ENCODE measurements at regions not wholly inside any gene's neighbourhood (a gene's known extent, or its start where the extent isn't known, plus 50 kb on each side); places are given as distances from the start of the nearest gene placed in this dataset.

DNA sequence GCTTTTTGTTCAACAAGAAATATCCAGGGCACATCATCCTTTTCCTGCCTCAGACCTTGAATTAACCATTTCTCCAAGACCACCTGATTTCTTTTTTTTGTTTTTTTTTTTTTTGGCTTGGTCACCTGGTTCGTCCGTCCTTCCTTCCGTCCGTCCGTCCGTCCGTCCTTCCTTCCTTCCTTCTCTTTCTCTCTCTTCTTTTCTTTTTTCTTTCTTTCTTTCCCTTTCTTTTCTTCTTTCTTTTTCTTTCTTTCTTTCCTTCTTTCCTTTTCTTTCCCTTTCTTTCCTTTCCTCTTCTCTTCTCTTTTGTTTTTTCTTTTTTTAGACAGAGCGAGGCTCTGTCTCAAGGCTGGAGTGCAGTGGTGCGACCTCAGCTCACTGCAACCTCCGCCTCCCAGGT lies 80.7 kb downstream of the TET3 start (continued):
- TF ChIP-seq, protein P1, sequence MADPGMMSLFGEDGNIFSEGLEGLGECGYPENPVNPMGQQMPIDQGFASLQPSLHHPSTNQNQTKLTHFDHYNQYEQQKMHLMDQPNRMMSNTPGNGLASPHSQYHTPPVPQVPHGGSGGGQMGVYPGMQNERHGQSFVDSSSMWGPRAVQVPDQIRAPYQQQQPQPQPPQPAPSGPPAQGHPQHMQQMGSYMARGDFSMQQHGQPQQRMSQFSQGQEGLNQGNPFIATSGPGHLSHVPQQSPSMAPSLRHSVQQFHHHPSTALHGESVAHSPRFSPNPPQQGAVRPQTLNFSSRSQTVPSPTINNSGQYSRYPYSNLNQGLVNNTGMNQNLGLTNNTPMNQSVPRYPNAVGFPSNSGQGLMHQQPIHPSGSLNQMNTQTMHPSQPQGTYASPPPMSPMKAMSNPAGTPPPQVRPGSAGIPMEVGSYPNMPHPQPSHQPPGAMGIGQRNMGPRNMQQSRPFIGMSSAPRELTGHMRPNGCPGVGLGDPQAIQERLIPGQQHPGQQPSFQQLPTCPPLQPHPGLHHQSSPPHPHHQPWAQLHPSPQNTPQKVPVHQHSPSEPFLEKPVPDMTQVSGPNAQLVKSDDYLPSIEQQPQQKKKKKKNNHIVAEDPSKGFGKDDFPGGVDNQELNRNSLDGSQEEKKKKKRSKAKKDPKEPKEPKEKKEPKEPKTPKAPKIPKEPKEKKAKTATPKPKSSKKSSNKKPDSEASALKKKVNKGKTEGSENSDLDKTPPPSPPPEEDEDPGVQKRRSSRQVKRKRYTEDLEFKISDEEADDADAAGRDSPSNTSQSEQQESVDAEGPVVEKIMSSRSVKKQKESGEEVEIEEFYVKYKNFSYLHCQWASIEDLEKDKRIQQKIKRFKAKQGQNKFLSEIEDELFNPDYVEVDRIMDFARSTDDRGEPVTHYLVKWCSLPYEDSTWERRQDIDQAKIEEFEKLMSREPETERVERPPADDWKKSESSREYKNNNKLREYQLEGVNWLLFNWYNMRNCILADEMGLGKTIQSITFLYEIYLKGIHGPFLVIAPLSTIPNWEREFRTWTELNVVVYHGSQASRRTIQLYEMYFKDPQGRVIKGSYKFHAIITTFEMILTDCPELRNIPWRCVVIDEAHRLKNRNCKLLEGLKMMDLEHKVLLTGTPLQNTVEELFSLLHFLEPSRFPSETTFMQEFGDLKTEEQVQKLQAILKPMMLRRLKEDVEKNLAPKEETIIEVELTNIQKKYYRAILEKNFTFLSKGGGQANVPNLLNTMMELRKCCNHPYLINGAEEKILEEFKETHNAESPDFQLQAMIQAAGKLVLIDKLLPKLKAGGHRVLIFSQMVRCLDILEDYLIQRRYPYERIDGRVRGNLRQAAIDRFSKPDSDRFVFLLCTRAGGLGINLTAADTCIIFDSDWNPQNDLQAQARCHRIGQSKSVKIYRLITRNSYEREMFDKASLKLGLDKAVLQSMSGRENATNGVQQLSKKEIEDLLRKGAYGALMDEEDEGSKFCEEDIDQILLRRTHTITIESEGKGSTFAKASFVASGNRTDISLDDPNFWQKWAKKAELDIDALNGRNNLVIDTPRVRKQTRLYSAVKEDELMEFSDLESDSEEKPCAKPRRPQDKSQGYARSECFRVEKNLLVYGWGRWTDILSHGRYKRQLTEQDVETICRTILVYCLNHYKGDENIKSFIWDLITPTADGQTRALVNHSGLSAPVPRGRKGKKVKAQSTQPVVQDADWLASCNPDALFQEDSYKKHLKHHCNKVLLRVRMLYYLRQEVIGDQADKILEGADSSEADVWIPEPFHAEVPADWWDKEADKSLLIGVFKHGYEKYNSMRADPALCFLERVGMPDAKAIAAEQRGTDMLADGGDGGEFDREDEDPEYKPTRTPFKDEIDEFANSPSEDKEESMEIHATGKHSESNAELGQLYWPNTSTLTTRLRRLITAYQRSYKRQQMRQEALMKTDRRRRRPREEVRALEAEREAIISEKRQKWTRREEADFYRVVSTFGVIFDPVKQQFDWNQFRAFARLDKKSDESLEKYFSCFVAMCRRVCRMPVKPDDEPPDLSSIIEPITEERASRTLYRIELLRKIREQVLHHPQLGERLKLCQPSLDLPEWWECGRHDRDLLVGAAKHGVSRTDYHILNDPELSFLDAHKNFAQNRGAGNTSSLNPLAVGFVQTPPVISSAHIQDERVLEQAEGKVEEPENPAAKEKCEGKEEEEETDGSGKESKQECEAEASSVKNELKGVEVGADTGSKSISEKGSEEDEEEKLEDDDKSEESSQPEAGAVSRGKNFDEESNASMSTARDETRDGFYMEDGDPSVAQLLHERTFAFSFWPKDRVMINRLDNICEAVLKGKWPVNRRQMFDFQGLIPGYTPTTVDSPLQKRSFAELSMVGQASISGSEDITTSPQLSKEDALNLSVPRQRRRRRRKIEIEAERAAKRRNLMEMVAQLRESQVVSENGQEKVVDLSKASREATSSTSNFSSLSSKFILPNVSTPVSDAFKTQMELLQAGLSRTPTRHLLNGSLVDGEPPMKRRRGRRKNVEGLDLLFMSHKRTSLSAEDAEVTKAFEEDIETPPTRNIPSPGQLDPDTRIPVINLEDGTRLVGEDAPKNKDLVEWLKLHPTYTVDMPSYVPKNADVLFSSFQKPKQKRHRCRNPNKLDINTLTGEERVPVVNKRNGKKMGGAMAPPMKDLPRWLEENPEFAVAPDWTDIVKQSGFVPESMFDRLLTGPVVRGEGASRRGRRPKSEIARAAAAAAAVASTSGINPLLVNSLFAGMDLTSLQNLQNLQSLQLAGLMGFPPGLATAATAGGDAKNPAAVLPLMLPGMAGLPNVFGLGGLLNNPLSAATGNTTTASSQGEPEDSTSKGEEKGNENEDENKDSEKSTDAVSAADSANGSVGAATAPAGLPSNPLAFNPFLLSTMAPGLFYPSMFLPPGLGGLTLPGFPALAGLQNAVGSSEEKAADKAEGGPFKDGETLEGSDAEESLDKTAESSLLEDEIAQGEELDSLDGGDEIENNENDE (IDR thresholded peaks at IDR 0.05; ENCODE audit: insufficient replicate concordance, low read length), result no peak
- TF ChIP-seq CBX8 (IDR thresholded peaks at IDR 0.05; ENCODE audit: borderline replicate concordance, low read depth, low read length) (no peak), KDM1A (IDR thresholded peaks at IDR 0.05; ENCODE audit: borderline replicate concordance, low read length) (no peak), RAD21 (IDR thresholded peaks at IDR 0.05 in 1 of 2, conservative IDR thresholded peaks at IDR 0.05 in 1 of 2; ENCODE audit: low read depth in 2 of 2, low read length in 2 of 2) (no peak), BRCA1 (IDR thresholded peaks at IDR 0.05; ENCODE audit: low read depth, low read length) (no peak), CTBP2 (IDR thresholded peaks at IDR 0.05; ENCODE audit: borderline replicate concordance, insufficient read depth, insufficient read length, low read length) (no peak), CBX5 (IDR thresholded peaks at IDR 0.05; ENCODE audit: low read depth, low read length) (no peak), RBBP5 (IDR thresholded peaks at IDR 0.05; ENCODE audit: borderline replicate concordance, low read depth, low read length) (no peak), RFX5 (IDR thresholded peaks at IDR 0.05; ENCODE audit: borderline replicate concordance, low read depth, low read length) (no peak)
- TF ChIP-seq, protein P2, sequence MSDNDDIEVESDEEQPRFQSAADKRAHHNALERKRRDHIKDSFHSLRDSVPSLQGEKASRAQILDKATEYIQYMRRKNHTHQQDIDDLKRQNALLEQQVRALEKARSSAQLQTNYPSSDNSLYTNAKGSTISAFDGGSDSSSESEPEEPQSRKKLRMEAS (IDR thresholded peaks at IDR 0.05), result no peak
